PC-9 (cell line): ENCODE measurements at regions not wholly inside any gene's neighbourhood (a gene's known extent, or its start where the extent isn't known, plus 50 kb on each side); places are given as distances from the start of the nearest gene placed in this dataset.

Experiments
- BruUV-seq: library from RNA; stranded (reverse); fragments of 400-500 nt; replicated peaks from 2 replicates; lab custom pipeline; 2021; lab: Mats Ljungman, UMichigan
- CTCF ChIA-PET: fragments of 300-600 bp; sonication (Branson Sonifier 250); formaldehyde crosslinking; loops from one replicate; lab custom pipeline; 2022; ENCODE audit warnings: antibody characterized with exemption; lab: Charles Lee
- POLR2A ChIA-PET: fragments of 300-600 bp; sonication (Branson Sonifier 250); formaldehyde crosslinking; loops from one replicate; lab custom pipeline; 2022; ENCODE audit warnings: antibody characterized with exemption; ENCODE audit not compliant: unreplicated experiment; lab: Charles Lee
- DNase-seq, 2 experiments: peaks; one replicate each; pipeline versions ENCODE4 v3.0.0 to v3.0.0-alpha.2; 2015 to 2022; ENCODE audit warnings: mixed read lengths in 1 of 2
- H2AFZ ChIP-seq: fragments of 200-600 bp; sonication (generic); 2 replicates; pipeline ENCODE4 v1.8.1; 2017; ENCODE audit warnings: antibody characterized with exemption
- H3F3A ChIP-seq: fragments of 200-600 bp; sonication (generic); 2 replicates; pipeline ENCODE4 v1.8.1; 2017; ENCODE audit warnings: antibody characterized with exemption, mild to moderate bottlenecking, low read depth; ENCODE audit not compliant: insufficient read depth
- H3K27ac ChIP-seq: fragments of 200-600 bp; sonication (generic); 2 replicates; pipeline ENCODE4 v1.6.1; 2016; ENCODE audit warnings: mixed run types
- H3K27me3 ChIP-seq: fragments of 200-600 bp; sonication (generic); 2 replicates; pipeline ENCODE4 v1.6.1; 2016; ENCODE audit warnings: low read depth, mixed run types; ENCODE audit not compliant: insufficient read depth
- H3K36me3 ChIP-seq: fragments of 200-600 bp; sonication (generic); 2 replicates; pipeline ENCODE4 v1.6.1; 2016; ENCODE audit warnings: low read depth, mixed run types
- H3K4me1 ChIP-seq: fragments of 200-600 bp; sonication (generic); replicated peaks from 2 replicates; pipeline ENCODE4 v1.6.1; 2016; ENCODE audit warnings: mixed run types; ENCODE audit not compliant: insufficient read depth
- H3K4me2 ChIP-seq: fragments of 200-600 bp; sonication (generic); 2 replicates; pipeline ENCODE4 v1.6.1; 2017; ENCODE audit warnings: mixed run types
- H3K4me3 ChIP-seq: fragments of 200-600 bp; sonication (generic); 2 replicates; pipeline ENCODE4 v1.6.1; 2016; ENCODE audit warnings: mixed run types
- H3K79me2 ChIP-seq: fragments of 200-600 bp; sonication (generic); 2 replicates; pipeline ENCODE4 v1.6.1; 2017; ENCODE audit warnings: low read depth, mixed run types
- H3K9me2 ChIP-seq: fragments of 200-600 bp; sonication (generic); 2 replicates; pipeline ENCODE4 v1.8.1; 2017; ENCODE audit warnings: mild to moderate bottlenecking; ENCODE audit not compliant: insufficient read depth
- H3K9me3 ChIP-seq: fragments of 200-600 bp; sonication (generic); 2 replicates; pipeline ENCODE4 v1.8.1; 2016; ENCODE audit warnings: low read depth; ENCODE audit not compliant: insufficient read depth
- H4K20me1 ChIP-seq: fragments of 200-600 bp; sonication (generic); 2 replicates; pipeline ENCODE4 v1.8.1; 2017; ENCODE audit not compliant: insufficient read depth
- CTCF ChIP-seq: fragments of 200-600 bp; sonication (generic); conservative IDR thresholded peaks from 2 replicates; pipeline ENCODE4 v1.6.1; 2017; ENCODE audit warnings: mixed run types, antibody characterized with exemption, mild to moderate bottlenecking, moderate library complexity
- EZH2 ChIP-seq: fragments of 200-600 bp; sonication (generic); IDR thresholded peaks from 2 replicates; pipeline ENCODE4 v1.8.0; 2017; ENCODE audit warnings: antibody characterized with exemption, low read depth
- intact Hi-C: fragments of 100-400 bp; cut with micrococcal nuclease; formaldehyde crosslinking; loops from one replicate; pipeline ENCODE4 v1.10.0; 2022; ENCODE audit not compliant: unreplicated experiment

DNA sequence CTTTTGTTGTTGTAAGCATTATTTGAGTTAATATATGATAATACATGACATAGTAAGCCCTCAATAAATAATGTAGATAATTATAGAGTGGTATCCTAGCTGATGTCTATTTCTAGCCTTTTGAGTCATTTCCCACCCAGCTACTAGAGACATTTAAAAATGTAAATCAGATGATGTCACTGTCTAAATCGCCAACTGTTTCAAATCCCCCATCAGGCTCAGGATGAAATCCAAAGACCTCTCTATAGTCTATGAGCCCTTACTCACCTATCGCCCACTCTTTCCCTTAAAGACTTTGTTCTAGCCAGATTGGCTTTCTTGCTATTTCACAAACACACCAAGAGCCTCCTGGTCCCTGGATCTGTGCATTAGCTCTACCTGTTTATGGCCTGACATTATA lies 135.4 kb upstream of the PLET1 start:
- no TSS peak for BruUV-seq
- H3K4me2 ChIP-seq = no peak overlapping the region
- H3K36me3 ChIP-seq = no peaks in the 10 kb centered on the region
- no peaks in the 10 kb centered on the region for H3K9me3 ChIP-seq
- 0 out of 2 replicates have a peak, but pooled peaks cover 2% of the 10 kb centered on the region for H3K27me3 ChIP-seq
- DNase-seq = no peak
- TF ChIP-seq EZH2 = no peak
- no peak for TF ChIP-seq CTCF
- no peaks in the 10 kb centered on the region for H3F3A ChIP-seq
- H2AFZ ChIP-seq = no peak overlapping the region
- no peak overlapping the region for H3K27ac ChIP-seq
- H3K4me3 ChIP-seq = no peak overlapping the region
- POLR2A ChIA-PET = no interaction called here
- no peaks in the 10 kb centered on the region for H4K20me1 ChIP-seq
- intact Hi-C loops = no loop called here
- H3K9me2 ChIP-seq = peaks cover 8% of the 10 kb centered on the region; the same call in 1 of the 2 replicates
- no peaks in the 10 kb centered on the region for H3K4me1 ChIP-seq
- CTCF ChIA-PET = no interaction called here
- no peaks in the 10 kb centered on the region for H3K79me2 ChIP-seq

DNA sequence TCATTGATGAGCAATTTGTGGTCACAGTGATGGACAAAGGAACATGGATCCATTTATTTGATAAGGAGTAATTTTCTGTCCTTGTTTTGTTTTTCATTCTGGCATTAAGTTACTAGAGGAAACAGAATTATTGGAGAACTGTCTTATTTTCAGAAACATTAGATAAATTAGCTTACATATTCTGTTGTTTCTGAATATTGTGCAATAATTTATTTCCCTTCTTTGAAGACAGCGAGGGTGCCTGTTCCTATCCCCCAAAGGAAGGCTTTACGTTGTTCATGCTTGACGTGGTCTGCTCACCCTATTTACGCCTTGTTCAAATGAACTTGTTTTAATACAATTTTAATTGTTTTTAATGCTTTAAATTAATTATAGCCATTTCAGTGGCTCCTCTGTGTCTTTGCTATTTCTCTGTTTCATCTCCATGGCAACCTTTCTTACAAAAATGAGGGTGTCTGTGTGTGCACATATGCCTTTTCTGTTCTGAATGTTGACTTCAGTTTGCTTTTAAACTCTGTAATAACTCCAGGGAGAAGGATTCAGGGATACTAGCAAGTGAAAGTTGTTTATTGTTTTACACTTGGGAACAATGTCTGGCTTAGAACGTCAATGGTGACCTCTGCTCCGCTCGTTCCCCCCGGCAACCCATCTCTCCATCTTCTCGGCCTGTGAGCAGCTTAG lies 138.3 kb upstream of the PLET1 start:
- Histone ChIP-seq H3K4me1 (no peaks in the 10 kb centered on the region), H3K79me2 (no peaks in the 10 kb centered on the region), H3K9me3 (no peaks in the 10 kb centered on the region), H3K4me3 (no peak overlapping the region), H3K9me2 (peaks cover 8% of the 10 kb centered on the region; the same call in 1 of the 2 replicates), H3K4me2 (no peak overlapping the region), H3K27ac (no peak overlapping the region), H2AFZ (no peak overlapping the region), H4K20me1 (no peaks in the 10 kb centered on the region), H3K27me3 (0 out of 2 replicates have a peak, but pooled peaks cover 2% of the 10 kb centered on the region), H3F3A (no peaks in the 10 kb centered on the region), H3K36me3 (no peaks in the 10 kb centered on the region)
- CTCF ChIA-PET = no interaction called here
- DNase-seq = no peak
- POLR2A ChIA-PET = no interaction called here
- BruUV-seq = no TSS peak
- no peak for TF ChIP-seq EZH2
- no peak for TF ChIP-seq CTCF
- intact Hi-C loops = no loop called here

DNA sequence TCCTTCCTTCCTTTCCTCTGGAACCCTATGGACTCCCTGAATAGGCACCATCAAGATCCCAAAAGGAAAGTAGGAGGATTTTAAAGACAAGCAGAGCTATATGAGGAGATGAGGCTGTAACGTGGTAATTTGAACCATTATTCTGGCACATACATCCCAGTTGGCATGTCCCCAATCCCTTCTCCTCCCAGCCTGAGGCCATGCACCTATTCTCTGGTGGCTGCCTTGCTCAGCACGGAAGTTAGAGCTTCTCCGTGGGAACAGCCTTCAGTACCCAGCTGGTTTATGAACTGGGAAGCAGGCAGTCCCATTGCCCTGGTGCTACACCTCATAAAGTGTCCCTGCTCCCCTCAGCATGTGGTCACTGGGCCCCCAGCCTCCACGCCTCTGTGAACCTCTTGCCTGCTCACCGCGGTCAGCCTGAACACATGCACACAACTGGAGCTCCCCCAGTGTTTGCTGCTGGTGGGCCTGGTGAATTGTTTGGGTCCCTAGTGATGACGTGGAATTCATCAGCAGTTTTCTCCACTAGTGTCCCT lies 139.9 kb upstream of the PLET1 start:
- ChIA-PET CTCF (no interaction called here), POLR2A (no interaction called here)
- H3K27ac ChIP-seq = no peak overlapping the region
- BruUV-seq = no TSS peak
- DNase-seq = peak in 1 of 2 experiments; percentile 28
- no peak overlapping the region for H3K4me3 ChIP-seq
- H3F3A ChIP-seq = no peaks in the 10 kb centered on the region
- no peak overlapping the region for H2AFZ ChIP-seq
- H3K36me3 ChIP-seq = no peaks in the 10 kb centered on the region
- intact Hi-C loops = no loop called here
- TF ChIP-seq EZH2 (no peak), CTCF (no peak)
- no peaks in the 10 kb centered on the region for H4K20me1 ChIP-seq
- H3K9me2 ChIP-seq = peaks cover 8% of the 10 kb centered on the region; the same call in 1 of the 2 replicates
- no peaks in the 10 kb centered on the region for H3K79me2 ChIP-seq
- 0 out of 2 replicates have a peak, but pooled peaks cover 2% of the 10 kb centered on the region for H3K27me3 ChIP-seq
- H3K4me2 ChIP-seq = no peak overlapping the region
- no peaks in the 10 kb centered on the region for H3K4me1 ChIP-seq
- no peaks in the 10 kb centered on the region for H3K9me3 ChIP-seq
